ENCODE measurements at regions not wholly inside any gene's neighbourhood (a gene's known extent, or its start where the extent isn't known, plus 50 kb on each side); places are given as distances from the start of the nearest gene placed in this dataset.

DNA sequence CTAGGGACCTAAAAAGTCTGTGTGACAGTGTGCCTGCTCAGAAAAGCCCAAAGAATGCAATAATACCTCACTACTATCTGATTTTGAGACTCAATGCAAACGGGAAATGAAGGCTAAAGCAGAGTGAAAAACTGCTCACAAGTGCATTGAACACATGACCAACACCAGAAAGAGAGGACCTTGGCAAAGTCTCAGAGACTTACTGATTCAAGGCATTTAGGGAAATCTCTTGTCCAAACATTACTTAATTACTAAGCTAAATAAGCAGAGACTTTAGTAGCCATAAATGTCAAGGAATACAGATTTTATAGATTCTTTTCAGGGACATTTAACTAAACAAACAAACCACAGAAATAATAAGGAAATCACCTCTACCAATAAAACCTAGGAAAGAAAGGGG is 916.0 kb downstream of the FSTL5 start:
- TF ChIP-seq, protein P1, sequence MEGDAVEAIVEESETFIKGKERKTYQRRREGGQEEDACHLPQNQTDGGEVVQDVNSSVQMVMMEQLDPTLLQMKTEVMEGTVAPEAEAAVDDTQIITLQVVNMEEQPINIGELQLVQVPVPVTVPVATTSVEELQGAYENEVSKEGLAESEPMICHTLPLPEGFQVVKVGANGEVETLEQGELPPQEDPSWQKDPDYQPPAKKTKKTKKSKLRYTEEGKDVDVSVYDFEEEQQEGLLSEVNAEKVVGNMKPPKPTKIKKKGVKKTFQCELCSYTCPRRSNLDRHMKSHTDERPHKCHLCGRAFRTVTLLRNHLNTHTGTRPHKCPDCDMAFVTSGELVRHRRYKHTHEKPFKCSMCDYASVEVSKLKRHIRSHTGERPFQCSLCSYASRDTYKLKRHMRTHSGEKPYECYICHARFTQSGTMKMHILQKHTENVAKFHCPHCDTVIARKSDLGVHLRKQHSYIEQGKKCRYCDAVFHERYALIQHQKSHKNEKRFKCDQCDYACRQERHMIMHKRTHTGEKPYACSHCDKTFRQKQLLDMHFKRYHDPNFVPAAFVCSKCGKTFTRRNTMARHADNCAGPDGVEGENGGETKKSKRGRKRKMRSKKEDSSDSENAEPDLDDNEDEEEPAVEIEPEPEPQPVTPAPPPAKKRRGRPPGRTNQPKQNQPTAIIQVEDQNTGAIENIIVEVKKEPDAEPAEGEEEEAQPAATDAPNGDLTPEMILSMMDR (IDR thresholded peaks at IDR 0.05; ENCODE audit: extremely low read depth in 1 of 2, insufficient read depth in 1 of 2, low read depth in 1 of 2, low read length in 2 of 2), result no peak
- no peak for TF ChIP-seq EZH2 (IDR thresholded peaks at IDR 0.05; ENCODE audit: borderline replicate concordance, low read depth, low read length, severe bottlenecking)
- TF ChIP-seq GATA2 (IDR thresholded peaks at IDR 0.05; ENCODE audit: insufficient read depth, insufficient read length, low read depth, low read length), result no peak
- no peak for TF ChIP-seq POLR2A (IDR thresholded peaks at IDR 0.05; ENCODE audit: low read depth, low read length)
- TF ChIP-seq FOS (IDR thresholded peaks at IDR 0.05; ENCODE audit: borderline replicate concordance, insufficient read depth, low read length), result no peak
- TF ChIP-seq, protein P2, sequence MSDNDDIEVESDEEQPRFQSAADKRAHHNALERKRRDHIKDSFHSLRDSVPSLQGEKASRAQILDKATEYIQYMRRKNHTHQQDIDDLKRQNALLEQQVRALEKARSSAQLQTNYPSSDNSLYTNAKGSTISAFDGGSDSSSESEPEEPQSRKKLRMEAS (IDR thresholded peaks at IDR 0.05; ENCODE audit: insufficient read depth, insufficient read length), result no peak

Data from endothelial cell of umbilical vein (primary cell).